Endothelial cell (in vitro differentiated cells): ENCODE measurements at regions not wholly inside any gene's neighbourhood (a gene's known extent, or its start where the extent isn't known, plus 50 kb on each side); places are given as distances from the start of the nearest gene placed in this dataset.

ENCODE experiments used
- DNase-seq: peaks from one replicate; pipeline ENCODE4 v3.0.0; 2021; ENCODE audit warnings: low spot score
- H3K27ac Mint-ChIP-seq: one replicate; pipeline ENCODE4 v1.8.0; 2021; ENCODE audit warnings: mixed read lengths, inconsistent platforms; ENCODE audit not compliant: unreplicated experiment
- H3K27me3 Mint-ChIP-seq: one replicate; pipeline ENCODE4 v1.8.0; 2021; ENCODE audit warnings: mild to moderate bottlenecking, moderate library complexity, mixed read lengths, inconsistent platforms; ENCODE audit not compliant: unreplicated experiment
- H3K36me3 Mint-ChIP-seq: one replicate; pipeline ENCODE4 v1.8.0; 2021; ENCODE audit warnings: mild to moderate bottlenecking, low read depth, mixed read lengths, inconsistent platforms; ENCODE audit not compliant: unreplicated experiment
- H3K4me1 Mint-ChIP-seq: one replicate; pipeline ENCODE4 v1.8.0; 2021; ENCODE audit warnings: mild to moderate bottlenecking, mixed read lengths, inconsistent platforms; ENCODE audit not compliant: unreplicated experiment
- H3K4me3 Mint-ChIP-seq: one replicate; pipeline ENCODE4 v1.8.0; 2021; ENCODE audit warnings: mild to moderate bottlenecking, mixed read lengths, inconsistent platforms; ENCODE audit not compliant: unreplicated experiment
- H3K9me3 Mint-ChIP-seq: one replicate; pipeline ENCODE4 v1.8.0; 2021; ENCODE audit warnings: mixed read lengths, inconsistent platforms; ENCODE audit not compliant: unreplicated experiment
- TF ChIP-seq, protein P1 (sequence below): fragments of 200-600 bp; sonication (generic); IDR thresholded peaks from one replicate; pipeline ENCODE4 v1.5.0; 2021; ENCODE audit warnings: antibody characterized with exemption; ENCODE audit not compliant: unreplicated experiment

DNA sequence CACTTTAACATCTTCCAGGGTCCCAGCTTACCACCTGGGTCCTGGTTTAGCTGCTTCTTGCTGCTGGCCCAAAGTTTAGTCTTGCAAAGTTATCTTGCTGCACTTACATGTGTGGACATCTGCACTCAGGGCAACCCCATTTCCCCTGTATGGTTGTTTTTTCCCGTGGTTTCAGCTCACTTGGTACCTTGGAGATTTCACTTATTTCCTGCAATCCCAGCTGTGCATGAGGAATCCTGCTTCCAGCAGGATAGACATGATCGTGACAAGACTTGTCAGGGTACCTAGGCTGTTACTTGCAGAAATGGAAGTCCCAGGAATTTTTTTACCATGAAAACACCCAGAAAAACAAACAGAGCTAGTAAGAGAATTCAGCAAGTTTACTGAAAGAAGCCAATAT lies 95.9 kb upstream of the LEP start:
- TF ChIP-seq, protein P1, sequence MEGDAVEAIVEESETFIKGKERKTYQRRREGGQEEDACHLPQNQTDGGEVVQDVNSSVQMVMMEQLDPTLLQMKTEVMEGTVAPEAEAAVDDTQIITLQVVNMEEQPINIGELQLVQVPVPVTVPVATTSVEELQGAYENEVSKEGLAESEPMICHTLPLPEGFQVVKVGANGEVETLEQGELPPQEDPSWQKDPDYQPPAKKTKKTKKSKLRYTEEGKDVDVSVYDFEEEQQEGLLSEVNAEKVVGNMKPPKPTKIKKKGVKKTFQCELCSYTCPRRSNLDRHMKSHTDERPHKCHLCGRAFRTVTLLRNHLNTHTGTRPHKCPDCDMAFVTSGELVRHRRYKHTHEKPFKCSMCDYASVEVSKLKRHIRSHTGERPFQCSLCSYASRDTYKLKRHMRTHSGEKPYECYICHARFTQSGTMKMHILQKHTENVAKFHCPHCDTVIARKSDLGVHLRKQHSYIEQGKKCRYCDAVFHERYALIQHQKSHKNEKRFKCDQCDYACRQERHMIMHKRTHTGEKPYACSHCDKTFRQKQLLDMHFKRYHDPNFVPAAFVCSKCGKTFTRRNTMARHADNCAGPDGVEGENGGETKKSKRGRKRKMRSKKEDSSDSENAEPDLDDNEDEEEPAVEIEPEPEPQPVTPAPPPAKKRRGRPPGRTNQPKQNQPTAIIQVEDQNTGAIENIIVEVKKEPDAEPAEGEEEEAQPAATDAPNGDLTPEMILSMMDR: no peak
- no peak for DNase-seq
- Mint-ChIP-seq H3K27ac (no peak overlapping the region), H3K4me3 (no peak overlapping the region), H3K9me3 (peaks cover 4% of the 10 kb centered on the region), H3K4me1 (peaks cover 3% of the 10 kb centered on the region), H3K36me3 (no peaks in the 10 kb centered on the region), H3K27me3 (no peaks in the 10 kb centered on the region)

DNA sequence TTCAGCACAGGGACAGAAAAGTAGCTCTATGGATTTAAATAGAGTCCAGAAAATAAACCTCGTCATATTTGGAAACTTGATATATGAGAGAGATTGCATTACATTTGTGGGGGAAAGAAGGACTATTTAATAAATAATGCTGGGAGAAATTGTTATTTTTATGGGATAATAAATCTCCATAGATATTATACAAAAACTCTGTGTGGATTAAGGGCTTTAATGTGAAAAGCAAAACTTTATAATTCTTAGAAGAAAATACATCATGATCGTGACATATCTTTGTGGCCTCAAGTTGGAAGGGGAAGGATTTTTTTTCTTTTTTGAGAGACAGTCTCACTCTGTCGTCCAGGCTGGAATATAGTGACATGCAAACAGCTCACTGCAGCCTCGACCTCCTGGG lies 95.0 kb upstream of the LEP start:
- no peak overlapping the region for H3K4me3 Mint-ChIP-seq
- no peak for DNase-seq
- no peak overlapping the region for H3K27ac Mint-ChIP-seq
- TF ChIP-seq, protein P1: no peak
- H3K36me3 Mint-ChIP-seq: no peaks in the 10 kb centered on the region
- peaks cover 4% of the 10 kb centered on the region for H3K9me3 Mint-ChIP-seq
- H3K4me1 Mint-ChIP-seq: peaks cover 3% of the 10 kb centered on the region
- no peaks in the 10 kb centered on the region for H3K27me3 Mint-ChIP-seq

DNA sequence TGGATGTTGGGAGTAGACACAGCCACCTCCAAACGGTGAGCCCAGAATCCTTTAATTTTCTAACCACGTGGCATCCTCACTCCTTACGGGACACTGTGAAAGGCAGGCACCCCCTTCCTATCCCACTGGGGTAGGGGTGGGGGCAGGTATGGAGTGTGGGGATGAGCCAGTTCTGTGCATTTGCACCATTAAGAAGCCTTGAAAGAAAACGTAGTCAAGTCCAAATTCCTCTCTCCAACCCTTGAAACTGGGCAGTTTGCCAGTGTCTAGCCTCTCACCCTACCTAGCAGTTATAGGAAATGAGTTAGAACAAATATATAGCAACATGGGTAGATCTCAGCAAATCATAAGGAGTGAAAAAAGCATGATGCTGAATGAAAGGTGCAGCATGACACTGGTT lies 92.4 kb upstream of the LEP start:
- H3K36me3 Mint-ChIP-seq: no peaks in the 10 kb centered on the region
- no peak overlapping the region for H3K27ac Mint-ChIP-seq
- H3K4me3 Mint-ChIP-seq: no peak overlapping the region
- no peaks in the 10 kb centered on the region for H3K9me3 Mint-ChIP-seq
- H3K27me3 Mint-ChIP-seq: no peaks in the 10 kb centered on the region
- TF ChIP-seq, protein P1: no peak
- no peak for DNase-seq
- H3K4me1 Mint-ChIP-seq: peaks cover 3% of the 10 kb centered on the region

DNA sequence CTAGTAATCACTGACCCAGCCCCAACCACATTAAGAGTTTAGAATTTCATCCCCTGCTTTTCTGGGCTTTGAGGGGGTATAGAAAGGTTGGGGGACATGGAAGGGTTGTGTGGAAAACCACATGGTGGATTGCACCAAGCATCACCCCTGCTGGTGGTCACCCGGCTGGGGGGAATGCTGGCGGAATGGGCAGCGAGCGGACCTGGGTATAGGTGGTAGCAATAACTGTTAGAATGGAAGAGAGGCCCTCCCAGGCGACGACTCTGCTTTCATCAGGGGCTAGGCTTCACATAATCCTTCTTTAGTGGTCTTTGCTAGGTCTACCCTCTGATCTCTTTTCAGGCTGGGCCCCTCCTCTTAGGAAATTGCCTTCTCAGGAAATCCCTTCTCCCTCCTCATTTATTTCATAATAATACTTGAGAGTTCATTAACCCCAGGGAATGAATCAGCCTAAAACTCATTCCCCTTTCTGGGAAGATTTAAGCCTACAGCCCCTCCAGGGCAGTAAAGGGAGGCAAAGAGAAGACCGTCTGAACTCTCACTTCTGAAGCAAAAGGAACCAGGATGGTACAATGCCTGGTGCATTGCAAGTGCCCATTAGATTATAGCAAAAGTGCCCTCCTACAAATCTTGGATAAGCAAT lies 90.7 kb upstream of the LEP start:
- TF ChIP-seq, protein P1: no peak
- H3K36me3 Mint-ChIP-seq: no peaks in the 10 kb centered on the region
- no peak overlapping the region for H3K4me3 Mint-ChIP-seq
- no peaks in the 10 kb centered on the region for H3K9me3 Mint-ChIP-seq
- peaks cover 2% of the 10 kb centered on the region for H3K27me3 Mint-ChIP-seq
- no peak for DNase-seq
- no peak overlapping the region for H3K27ac Mint-ChIP-seq
- H3K4me1 Mint-ChIP-seq: peaks cover under 1% of the 10 kb centered on the region

DNA sequence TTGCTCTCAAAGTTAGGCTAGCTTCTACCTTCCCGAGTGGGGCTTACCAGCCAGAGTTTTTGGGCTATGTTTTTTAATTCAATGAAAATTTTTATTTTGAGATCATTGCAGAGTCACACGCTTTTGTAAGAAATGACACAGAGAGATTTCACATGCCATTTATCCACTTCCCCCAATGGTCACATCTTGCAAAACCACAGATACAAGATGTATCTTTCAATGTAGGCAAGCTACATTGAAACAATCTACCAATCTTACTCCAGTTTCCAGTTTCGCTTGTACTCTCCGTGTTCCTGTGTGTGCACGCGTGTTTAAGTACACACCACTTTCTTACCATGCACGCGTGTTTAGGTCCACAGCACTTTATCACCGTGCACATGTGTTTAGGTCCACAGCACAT lies 89.4 kb upstream of the LEP start:
- Mint-ChIP-seq H3K4me1 (no peaks in the 10 kb centered on the region), H3K27ac (no peak overlapping the region)

More for the DNA sequence above, 89.4 kb upstream of the LEP start:
- peaks cover 2% of the 10 kb centered on the region for H3K27me3 Mint-ChIP-seq
- H3K9me3 Mint-ChIP-seq: no peaks in the 10 kb centered on the region
- DNase-seq: no peak
- TF ChIP-seq, protein P1: no peak
- H3K36me3 Mint-ChIP-seq: no peaks in the 10 kb centered on the region
- no peak overlapping the region for H3K4me3 Mint-ChIP-seq
